Fibroblast of the aortic adventitia (primary cell): ENCODE measurements at regions not wholly inside any gene's neighbourhood (a gene's known extent, or its start where the extent isn't known, plus 50 kb on each side); places are given as distances from the start of the nearest gene placed in this dataset.

ENCODE experiments used
- DNase-seq: peaks from one replicate; pipeline ENCODE4 v3.0.0-alpha.2; 2010; ENCODE audit warnings: low read depth
- H3K4me3 ChIP-seq: 2 replicates; pipeline ENCODE4 v1.5.1; 2011; ENCODE audit warnings: low read depth, mild to moderate bottlenecking, control low read depth, low read length, moderate library complexity
- CTCF ChIP-seq: IDR thresholded peaks from 2 replicates; pipeline ENCODE4 v1.5.1; 2011; ENCODE audit warnings: mild to moderate bottlenecking, low read length, control low read depth, inconsistent platforms; ENCODE audit not compliant: insufficient read depth

GRCh38 chr16:73433731-73434307 lies 385.9 kb upstream of the ZFHX3 start:
- no peak for DNase-seq
- no peak overlapping the region for H3K4me3 ChIP-seq
- no peak for TF ChIP-seq CTCF

GRCh38 chr16:73432850-73433730 lies 385.2 kb upstream of the ZFHX3 start:
- no peak for TF ChIP-seq CTCF
- no peak for DNase-seq
- H3K4me3 ChIP-seq = no peak overlapping the region

- no peak for TF ChIP-seq CTCF
- no peak overlapping the region for H3K4me3 ChIP-seq
- no peak for DNase-seq
Measured at GRCh38 chr16:73430138-73430537, 382.2 kb upstream of the ZFHX3 start.

GRCh38 chr16:73428121-73428520 lies 380.2 kb upstream of the ZFHX3 start:
- no peak for TF ChIP-seq CTCF
- no peak overlapping the region for H3K4me3 ChIP-seq

GRCh38 chr16:73427164-73427563 lies 379.2 kb upstream of the ZFHX3 start:
- H3K4me3 ChIP-seq = no peak overlapping the region
- no peak for DNase-seq
- TF ChIP-seq CTCF = no peak

More at GRCh38 chr16:73428121-73428520, 380.2 kb upstream of the ZFHX3 start:
- DNase-seq = no peak

GRCh38 chr16:73426433-73427160 lies 378.7 kb upstream of the ZFHX3 start:
- no peak for TF ChIP-seq CTCF
- no peak for DNase-seq
- no peak overlapping the region for H3K4me3 ChIP-seq
